ENCODE measurements at regions not wholly inside any gene's neighbourhood (a gene's known extent, or its start where the extent isn't known, plus 50 kb on each side); places are given as distances from the start of the nearest gene placed in this dataset.

DNA sequence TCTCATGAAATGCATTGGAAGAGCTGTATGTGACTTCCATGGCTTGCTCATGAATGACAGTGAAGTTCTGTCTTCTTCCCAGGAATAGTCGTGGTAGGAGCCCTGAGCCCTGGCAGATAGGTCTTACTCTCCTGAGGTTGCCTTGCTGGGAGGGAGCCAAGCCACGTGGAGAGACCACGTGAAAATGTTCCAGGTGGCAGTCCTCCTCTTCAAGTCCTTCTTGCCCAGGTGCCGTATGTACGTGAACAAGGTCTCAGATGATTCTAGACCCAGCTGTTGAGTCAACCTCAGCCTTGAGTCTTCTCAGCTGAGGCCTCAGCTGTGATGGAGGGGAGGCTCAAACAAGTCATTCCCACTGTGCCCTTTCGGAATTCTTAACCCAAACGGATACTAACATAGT, 192.4 kb upstream of the PRDM1 start:
- Mint-ChIP-seq H3K9me3 (peaks cover 0 to 10% (median 0%) of the 10 kb centered on the region in 9 donors), H3K36me3 (no peaks in the 10 kb centered on the region), H3K4me1 (peaks cover 0 to 6% (median 1%) of the 10 kb centered on the region in 4 donors), H3K4me3 (no peak overlapping the region), H3K27me3 (peaks cover 1 to 19% (median 6%) of the 10 kb centered on the region in 5 donors), H3K27ac (no peak overlapping the region)
- POLR2A ChIA-PET, result no interaction called here
- no peak for ATAC-seq
- no peak for DNase-seq

DNA sequence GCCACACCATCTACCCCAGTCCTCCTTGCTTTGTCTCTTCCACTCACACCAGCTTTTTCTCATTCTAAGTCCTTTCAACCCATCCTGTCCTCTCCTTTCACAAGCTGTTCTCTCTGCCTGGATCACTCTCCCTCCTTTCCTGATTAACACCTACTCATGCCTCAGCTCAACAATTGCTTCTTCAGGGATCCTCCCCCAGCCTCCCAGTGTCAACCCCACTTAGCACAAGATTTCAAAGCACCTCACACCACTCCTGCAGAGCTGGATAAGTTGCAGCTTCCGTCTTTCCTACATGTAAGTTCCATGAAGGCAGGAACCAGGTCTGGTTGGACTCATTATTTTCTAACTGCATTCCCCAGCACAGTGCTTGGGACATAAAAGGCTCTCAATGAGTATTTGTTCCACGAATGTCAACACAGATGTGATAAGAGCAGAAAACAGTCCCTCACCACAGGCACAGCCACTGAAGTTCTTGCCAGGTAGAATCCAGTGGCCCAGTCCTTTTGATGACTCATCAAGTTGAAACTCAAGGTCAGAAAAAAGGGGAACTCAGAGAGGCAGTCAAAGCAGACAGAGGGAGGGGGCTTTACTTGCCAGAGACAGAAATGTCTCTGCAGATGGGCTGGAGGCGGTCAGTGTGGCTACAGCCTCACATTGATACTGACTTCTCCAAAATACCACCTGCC, 193.4 kb upstream of the PRDM1 start:
- Mint-ChIP-seq H3K9me3 (peaks cover 0 to 10% (median 0%) of the 10 kb centered on the region in 9 donors), H3K27ac (no peak overlapping the region), H3K4me1 (peaks cover 0 to 6% (median 1%) of the 10 kb centered on the region in 4 donors), H3K27me3 (peaks cover 0 to 19% (median 5%) of the 10 kb centered on the region in 5 donors), H3K36me3 (no peaks in the 10 kb centered on the region), H3K4me3 (no peak overlapping the region)
- DNase-seq (no peak), ATAC-seq (no peak)
- POLR2A ChIA-PET, result no interaction called here

GRCh38 chr6:105890521-105891244, 195.5 kb upstream of the PRDM1 start:
- Mint-ChIP-seq H3K4me1 (peaks cover 0 to 6% (median 1%) of the 10 kb centered on the region in 4 donors), H3K9me3 (peaks cover 0 to 10% (median 0%) of the 10 kb centered on the region in 9 donors), H3K27me3 (peaks cover 0 to 19% (median 5%) of the 10 kb centered on the region in 5 donors), H3K4me3 (no peak overlapping the region), H3K36me3 (no peaks in the 10 kb centered on the region), H3K27ac (no peak overlapping the region)
- ATAC-seq (no peak), DNase-seq (no peak)
- POLR2A ChIA-PET, result no interaction called here

DNA sequence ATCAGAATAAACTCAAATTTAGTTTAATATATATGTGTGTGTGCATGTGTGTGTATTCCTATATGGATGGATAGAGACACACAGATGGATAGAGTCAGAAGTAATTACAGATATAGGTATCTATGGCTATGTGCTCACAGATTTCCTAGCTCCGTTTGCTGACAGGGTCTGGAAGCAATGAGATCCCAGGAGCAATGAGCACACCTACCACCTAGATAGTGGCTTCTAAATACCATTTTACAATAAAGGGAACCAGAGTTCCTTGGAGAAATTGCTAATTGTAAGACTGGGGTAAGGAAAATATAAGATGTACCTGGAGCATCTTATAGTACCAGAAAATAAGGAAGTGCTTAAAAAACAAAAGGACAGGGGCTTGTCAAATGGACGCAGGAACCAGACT, 196.2 kb upstream of the PRDM1 start:
- POLR2A ChIA-PET, result no interaction called here
- no peak overlapping the region for H3K4me3 Mint-ChIP-seq
- H3K9me3 Mint-ChIP-seq, result peaks cover 0 to 10% (median 0%) of the 10 kb centered on the region in 9 donors
- no peak for ATAC-seq
- no peaks in the 10 kb centered on the region for H3K36me3 Mint-ChIP-seq
- H3K27me3 Mint-ChIP-seq, result peaks cover under 1 to 16% (median 5%) of the 10 kb centered on the region in 5 donors
- peaks cover 0 to 6% (median 1%) of the 10 kb centered on the region in 4 donors for H3K4me1 Mint-ChIP-seq
- DNase-seq, result no peak
- H3K27ac Mint-ChIP-seq, result no peak overlapping the region

DNA sequence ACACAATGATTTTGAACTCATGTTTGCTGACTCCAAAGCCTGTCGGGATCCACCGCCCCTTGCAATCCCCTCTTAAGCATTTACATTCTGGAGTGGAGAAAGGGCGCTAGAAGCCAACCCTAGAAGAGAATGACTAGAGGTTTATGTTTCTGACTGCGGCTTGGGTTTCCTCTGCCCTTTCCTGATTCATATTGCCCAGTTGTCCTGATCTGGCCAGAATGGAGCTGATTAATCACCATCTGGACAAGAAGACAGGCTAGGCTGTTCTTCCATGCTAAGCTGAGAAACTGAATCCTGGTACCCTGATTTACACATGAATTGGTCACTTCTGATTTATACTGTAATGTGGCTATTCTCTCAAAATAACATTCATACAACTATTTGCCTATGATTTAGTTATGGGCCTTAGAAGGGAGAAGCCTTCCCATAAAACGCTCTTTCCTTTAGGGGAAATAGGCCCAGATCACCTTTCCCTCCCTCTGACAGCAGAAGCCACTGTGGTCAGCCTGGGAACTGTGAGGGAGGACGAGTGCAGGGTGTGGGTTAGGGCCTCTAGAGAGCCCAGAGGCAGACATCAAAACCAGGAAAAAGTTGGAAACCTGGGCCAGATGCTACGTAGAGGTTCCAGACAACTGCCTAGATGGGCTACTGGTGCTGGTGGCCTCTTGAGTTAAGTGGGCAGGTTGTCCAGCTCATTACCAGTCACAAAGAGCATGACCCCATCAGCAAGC, 199.2 kb upstream of the PRDM1 start:
- Mint-ChIP-seq H3K36me3 (no peaks in the 10 kb centered on the region), H3K27ac (peak overlapping the region in 1 of 10 donors; percentile 6), H3K9me3 (peaks cover 0 to 10% (median 0%) of the 10 kb centered on the region in 9 donors), H3K4me3 (no peak overlapping the region), H3K27me3 (peaks cover 3 to 19% (median 4%) of the 10 kb centered on the region in 5 donors), H3K4me1 (peaks cover 0 to 13% (median 0%) of the 10 kb centered on the region in 4 donors)
- POLR2A ChIA-PET, result no interaction called here
- ATAC-seq (no peak), DNase-seq (no peak)

- Mint-ChIP-seq H3K36me3 (no peaks in the 10 kb centered on the region), H3K27ac (no peak overlapping the region), H3K4me1 (peaks cover 0 to 18% (median 0%) of the 10 kb centered on the region in 4 donors), H3K4me3 (no peak overlapping the region), H3K27me3 (peaks cover 8 to 26% (median 10%) of the 10 kb centered on the region in 5 donors), H3K9me3 (peaks cover 0 to 10% (median 0%) of the 10 kb centered on the region in 9 donors)
- POLR2A ChIA-PET, result interaction anchor here (1.2 kb wide), 1 partner anchor 9 kb away, joined by 3 read pairs; no protein-coding TSS in a partner anchor
- DNase-seq (no peak), ATAC-seq (no peak)
Measured at GRCh38 chr6:105886066-105886813, 199.9 kb upstream of the PRDM1 start.

DNA sequence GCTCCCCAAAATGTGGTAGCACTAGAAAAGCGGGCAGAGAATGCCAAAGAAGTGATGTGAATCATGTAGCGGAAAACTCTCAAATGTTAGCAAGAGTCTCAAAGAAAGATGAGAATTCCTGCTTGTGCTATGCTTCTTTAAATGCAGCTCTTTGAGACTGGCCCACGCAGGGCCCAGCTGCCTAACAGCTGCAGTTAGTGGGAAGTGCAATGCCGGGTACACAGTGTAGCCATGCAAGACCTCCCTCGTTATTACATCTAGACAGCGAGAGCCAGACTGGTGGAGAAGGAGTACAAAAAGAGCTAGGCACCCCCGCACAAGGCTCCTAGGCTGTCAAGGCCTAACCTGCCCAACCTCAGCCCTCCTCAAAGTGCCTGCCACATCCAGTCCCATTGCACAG, 201.7 kb upstream of the PRDM1 start:
- peaks cover 5 to 34% (median 8%) of the 10 kb centered on the region in 4 donors for H3K4me1 Mint-ChIP-seq

DNA sequence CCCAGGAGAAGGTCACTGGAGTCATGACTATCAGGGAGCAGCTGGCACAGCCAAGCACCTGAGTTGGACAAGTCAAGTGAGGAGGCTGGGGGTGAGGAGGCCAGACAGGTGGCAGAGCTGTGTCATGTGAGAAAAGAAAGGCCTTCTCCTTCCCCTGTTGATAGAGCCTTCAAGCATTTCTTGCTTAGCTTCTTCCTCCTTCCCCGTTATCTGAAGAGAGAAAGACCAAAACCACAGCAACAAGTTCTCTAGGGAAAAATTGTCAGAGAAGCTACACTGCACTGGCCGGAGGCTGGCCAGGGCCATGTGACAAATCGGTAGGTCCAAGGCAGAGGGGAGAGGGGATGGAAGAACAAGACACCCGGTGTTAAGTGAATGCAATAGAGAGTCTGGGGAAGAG, 202.1 kb upstream of the PRDM1 start:
- H3K36me3 Mint-ChIP-seq, result no peaks in the 10 kb centered on the region
- peaks cover 17 to 41% (median 25%) of the 10 kb centered on the region in 5 donors for H3K27me3 Mint-ChIP-seq
- no peak for DNase-seq
- ATAC-seq, result no peak
- no peaks in the 10 kb centered on the region for H3K9me3 Mint-ChIP-seq
- POLR2A ChIA-PET, result no interaction called here
- no peak overlapping the region for H3K27ac Mint-ChIP-seq
- H3K4me1 Mint-ChIP-seq, result peaks cover 5 to 34% (median 8%) of the 10 kb centered on the region in 4 donors
- no peak overlapping the region for H3K4me3 Mint-ChIP-seq

More for the DNA sequence above, 201.7 kb upstream of the PRDM1 start:
- Mint-ChIP-seq H3K9me3 (no peaks in the 10 kb centered on the region), H3K4me3 (no peak overlapping the region), H3K27ac (no peak overlapping the region), H3K36me3 (no peaks in the 10 kb centered on the region), H3K27me3 (peaks cover 14 to 40% (median 20%) of the 10 kb centered on the region in 5 donors)
- POLR2A ChIA-PET, result no interaction called here
- DNase-seq (no peak), ATAC-seq (no peak)

DNA sequence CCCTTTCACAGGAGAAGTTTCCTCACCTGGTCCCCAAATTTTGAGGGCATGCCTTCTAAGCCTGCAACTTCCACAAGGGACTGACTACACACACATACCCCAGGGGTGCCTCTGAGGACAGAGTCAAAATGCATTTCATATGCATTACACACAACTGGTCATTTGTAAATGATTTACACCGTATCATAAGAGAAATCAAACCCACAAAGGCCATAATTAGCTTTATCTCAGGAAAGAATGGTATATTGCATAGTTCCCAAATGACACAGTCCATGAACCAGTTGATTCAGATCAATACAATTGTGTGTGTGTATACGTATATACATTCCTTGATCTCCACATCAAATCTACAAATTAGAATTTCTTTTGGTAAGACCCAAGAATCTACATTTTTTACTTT, 203.3 kb upstream of the PRDM1 start:
- no peak overlapping the region for H3K4me3 Mint-ChIP-seq
- DNase-seq, result no peak
- no peaks in the 10 kb centered on the region for H3K9me3 Mint-ChIP-seq
- peaks cover 23 to 53% (median 36%) of the 10 kb centered on the region in 5 donors for H3K27me3 Mint-ChIP-seq
- ATAC-seq, result no peak
- POLR2A ChIA-PET, result no interaction called here
- H3K4me1 Mint-ChIP-seq, result peaks cover 5 to 34% (median 8%) of the 10 kb centered on the region in 4 donors
- H3K36me3 Mint-ChIP-seq, result no peaks in the 10 kb centered on the region
- H3K27ac Mint-ChIP-seq, result no peak overlapping the region

- H3K4me1 Mint-ChIP-seq, result peaks cover 5 to 34% (median 8%) of the 10 kb centered on the region in 4 donors
- H3K4me3 Mint-ChIP-seq, result no peak overlapping the region
- peaks cover 23 to 58% (median 39%) of the 10 kb centered on the region in 5 donors for H3K27me3 Mint-ChIP-seq
- H3K36me3 Mint-ChIP-seq, result no peaks in the 10 kb centered on the region
- ATAC-seq (no peak), DNase-seq (no peak)
- POLR2A ChIA-PET, result no interaction called here
- no peak overlapping the region for H3K27ac Mint-ChIP-seq
- H3K9me3 Mint-ChIP-seq, result no peaks in the 10 kb centered on the region
Measured at GRCh38 chr6:105882121-105882803, 203.9 kb upstream of the PRDM1 start.

- Mint-ChIP-seq H3K4me3 (no peak overlapping the region), H3K27me3 (peaks cover 23 to 64% (median 39%) of the 10 kb centered on the region in 5 donors), H3K36me3 (no peaks in the 10 kb centered on the region), H3K9me3 (no peaks in the 10 kb centered on the region), H3K27ac (no peak overlapping the region), H3K4me1 (peaks cover 5 to 38% (median 8%) of the 10 kb centered on the region in 4 donors)
- DNase-seq, result no peak
- no peak for ATAC-seq
- POLR2A ChIA-PET, result no interaction called here
Measured at GRCh38 chr6:105881608-105882007, 204.5 kb upstream of the PRDM1 start.

- POLR2A ChIA-PET, result no interaction called here
- ATAC-seq, result peak in 1 of 2 donors; percentile 57
- Mint-ChIP-seq H3K4me1 (peaks cover 5 to 51% (median 8%) of the 10 kb centered on the region in 4 donors), H3K27me3 (peaks cover 26 to 78% (median 44%) of the 10 kb centered on the region in 5 donors), H3K36me3 (no peaks in the 10 kb centered on the region), H3K4me3 (peak overlapping the region in 9 of 10 donors; percentile 0 to 65 (median 19)), H3K27ac (no peak overlapping the region), H3K9me3 (no peaks in the 10 kb centered on the region)
- DNase-seq, result no peak
Measured at GRCh38 chr6:105880030-105880492, 206.1 kb upstream of the PRDM1 start.
